HL-60 (cell line): ENCODE measurements at regions not wholly inside any gene's neighbourhood (a gene's known extent, or its start where the extent isn't known, plus 50 kb on each side); places are given as distances from the start of the nearest gene placed in this dataset.

Experiments
- DNase-seq, 2 experiments: peaks; one replicate each; pipeline ENCODE4 v3.0.0-alpha.2; 2010 to 2020; ENCODE audit warnings: low read depth in 1 of 2, low spot score in 1 of 2
- H3K27ac ChIP-seq: fragments of 250-450 bp; sonication (Bioruptor Pico); replicated peaks from 2 replicates; pipeline ENCODE4 v1.5.1; 2020; ENCODE audit warnings: mild to moderate bottlenecking, moderate library complexity
- H3K27me3 ChIP-seq: fragments of 250-450 bp; sonication (Bioruptor Pico); 2 replicates; pipeline ENCODE4 v1.5.1; 2021; ENCODE audit warnings: mild to moderate bottlenecking, moderate library complexity; ENCODE audit not compliant: insufficient read depth, poor library complexity, severe bottlenecking
- H3K4me3 ChIP-seq: replicated peaks from 2 replicates; pipeline ENCODE4 v1.5.1; 2011; ENCODE audit warnings: mild to moderate bottlenecking, control low read depth, low read length; ENCODE audit not compliant: insufficient read depth
- CTCF ChIP-seq: IDR thresholded peaks from one replicate; pipeline ENCODE4 v1.5.1; 2011; ENCODE audit warnings: low read length, control low read depth, inconsistent platforms; ENCODE audit not compliant: insufficient read depth
- GABPA ChIP-seq: IDR thresholded peaks from 2 replicates; pipeline ENCODE4 v1.6.1; 2012; ENCODE audit warnings: low read depth
- POLR2AphosphoS5 ChIP-seq: IDR thresholded peaks from 2 replicates; pipeline ENCODE4 v1.6.1; 2012; ENCODE audit warnings: low read depth
- REST ChIP-seq: IDR thresholded peaks from 2 replicates; pipeline ENCODE4 v1.6.1; 2012; ENCODE audit warnings: low read depth; ENCODE audit not compliant: insufficient replicate concordance
- SPI1 ChIP-seq: IDR thresholded peaks from 2 replicates; pipeline ENCODE4 v1.6.1; 2012; ENCODE audit warnings: low read depth, mild to moderate bottlenecking, borderline replicate concordance

- DNase-seq = no peak
- no peaks in the 10 kb centered on the region for H3K27me3 ChIP-seq
- no peak for TF ChIP-seq SPI1
- TF ChIP-seq GABPA = no peak
- no peak for TF ChIP-seq REST
- H3K27ac ChIP-seq = no peak overlapping the region
- no peak overlapping the region for H3K4me3 ChIP-seq
Observed at GRCh38 chr1:217275655-217276398, 355.1 kb downstream of the GPATCH2 start.

DNA sequence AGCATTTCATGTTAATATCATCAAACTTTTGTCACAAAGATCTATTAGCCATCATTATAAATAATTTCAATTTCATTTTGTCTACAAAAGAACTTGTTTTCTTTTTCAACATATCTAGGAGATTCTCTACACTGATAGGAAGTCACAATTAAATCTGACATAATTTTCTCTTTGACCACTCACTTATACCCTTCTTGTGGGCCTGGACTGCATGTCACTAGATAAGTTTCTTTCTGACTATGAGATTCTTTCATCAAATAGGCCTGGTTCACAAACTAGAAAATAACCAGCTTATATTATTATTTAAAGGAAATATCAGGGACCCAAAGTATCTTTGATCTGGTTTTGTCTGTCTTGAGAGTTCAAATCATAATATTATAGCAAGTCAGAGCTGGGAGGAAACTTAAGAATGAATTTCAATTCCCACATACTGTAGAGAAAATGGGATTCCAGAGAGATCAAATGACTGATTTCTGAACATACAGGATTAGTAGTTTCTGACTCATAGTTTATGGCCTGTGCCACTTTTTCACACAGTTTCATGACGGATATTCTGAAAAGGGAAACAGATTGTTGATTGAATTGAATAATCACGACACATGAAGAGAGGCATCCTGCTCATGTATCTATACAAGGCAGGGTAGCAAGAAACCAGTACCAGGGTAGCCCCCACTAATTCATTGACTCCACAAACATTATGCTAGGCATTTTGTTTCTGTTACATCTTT is 355.8 kb downstream of the GPATCH2 start:
- Histone ChIP-seq H3K27me3 (no peaks in the 10 kb centered on the region), H3K27ac (no peak overlapping the region), H3K4me3 (no peak overlapping the region)
- TF ChIP-seq GABPA (no peak), REST (no peak), SPI1 (no peak), CTCF (no peak)
- DNase-seq = no peak

- Histone ChIP-seq H3K27me3 (no peaks in the 10 kb centered on the region), H3K27ac (no peak overlapping the region), H3K4me3 (no peak overlapping the region)
- no peak for DNase-seq
- TF ChIP-seq CTCF = no peak
- no peak for TF ChIP-seq REST
- TF ChIP-seq SPI1 = no peak
- no peak for TF ChIP-seq POLR2AphosphoS5
- TF ChIP-seq GABPA = no peak
Observed at GRCh38 chr1:217274416-217274815, 356.5 kb downstream of the GPATCH2 start.
